ENCODE measurements at regions not wholly inside any gene's neighbourhood (a gene's known extent, or its start where the extent isn't known, plus 50 kb on each side); places are given as distances from the start of the nearest gene placed in this dataset.

- TF ChIP-seq CTCF (conservative IDR thresholded peaks at IDR 0.05) (no peak), EZH2 (IDR thresholded peaks at IDR 0.05; ENCODE audit: low read depth) (no peak)
These were observed 1076.8 kb downstream of the TBL1XR1 start for GRCh38 chr3:176120507-176120906.

All from PC-9 (cell line).